ENCODE measurements at regions not wholly inside any gene's neighbourhood (a gene's known extent, or its start where the extent isn't known, plus 50 kb on each side); places are given as distances from the start of the nearest gene placed in this dataset.

GRCh38 chr12:83225806-83226205 lies 539.1 kb downstream of the TMTC2 start:
- H3K4me1 ChIP-seq = no peaks in the 10 kb centered on the region
- WGBS, 2 donors = 80% methylated on average over 3 of the region's 3 CpGs
- no peaks in the 10 kb centered on the region for H3K36me3 ChIP-seq (replicated peaks in 1 of 2; ENCODE audit: insufficient read depth in 1 of 2, low read depth in 2 of 2)
- DNase-seq (no peak), ATAC-seq (no peak)
- intact Hi-C loops (cut with DNase I) = no loop called here
- no peak for TF ChIP-seq POLR2A (IDR thresholded peaks at IDR 0.05)
- TF ChIP-seq CTCF (IDR thresholded peaks at IDR 0.05) = no peak
- no peaks in the 10 kb centered on the region for H3K27me3 ChIP-seq
- no peak overlapping the region for H3K27ac ChIP-seq
- H3K4me3 ChIP-seq = no peak overlapping the region
- H3K9me3 ChIP-seq = no peaks in the 10 kb centered on the region

- WGBS, 2 donors = 39 to 64% methylated on average over 5 of the region's 5 CpGs
- ATAC-seq = no peak
- Histone ChIP-seq H3K27me3 (no peaks in the 10 kb centered on the region), H3K4me1 (no peaks in the 10 kb centered on the region), H3K4me3 (no peak overlapping the region), H3K36me3 (replicated peaks in 1 of 2; ENCODE audit: insufficient read depth in 1 of 2, low read depth in 2 of 2) (no peaks in the 10 kb centered on the region), H3K27ac (no peak overlapping the region), H3K9me3 (no peaks in the 10 kb centered on the region)
- TF ChIP-seq CTCF (IDR thresholded peaks at IDR 0.05) = no peak
- no peak for TF ChIP-seq POLR2A (IDR thresholded peaks at IDR 0.05)
- intact Hi-C loops (cut with DNase I) = no loop called here
- DNase-seq = no peak
These were observed 537.3 kb downstream of the TMTC2 start for GRCh38 chr12:83224012-83224411.

DNA sequence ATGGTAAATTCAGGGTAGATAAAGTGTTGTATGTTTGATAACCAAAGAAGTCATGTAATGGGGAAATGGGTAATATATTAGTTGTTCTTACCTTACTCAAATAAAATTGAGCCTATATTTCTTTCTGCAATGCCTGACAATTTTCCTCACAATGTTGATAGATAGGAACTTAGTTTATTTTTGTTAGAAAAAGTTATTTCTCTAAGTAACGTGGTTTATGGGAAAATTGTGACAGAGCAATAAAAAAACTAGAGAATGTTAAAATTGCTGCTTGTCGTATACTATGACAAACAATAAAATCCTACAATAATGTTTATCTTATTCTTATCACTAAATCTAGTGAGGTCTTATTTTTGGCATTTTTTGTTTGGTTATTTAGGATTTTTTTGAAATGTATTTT lies 534.1 kb downstream of the TMTC2 start:
- no peak for ATAC-seq
- H3K4me1 ChIP-seq = no peaks in the 10 kb centered on the region
- WGBS, 2 donors = 84 to 85% methylated on average over 2 of the region's 2 CpGs
- intact Hi-C loops (cut with DNase I) = no loop called here
- no peak overlapping the region for H3K27ac ChIP-seq
- no peaks in the 10 kb centered on the region for H3K27me3 ChIP-seq
- no peak overlapping the region for H3K4me3 ChIP-seq
- no peak for DNase-seq
- TF ChIP-seq CTCF (IDR thresholded peaks at IDR 0.05) (no peak), POLR2A (IDR thresholded peaks at IDR 0.05) (no peak)
- no peaks in the 10 kb centered on the region for H3K9me3 ChIP-seq
- H3K36me3 ChIP-seq (replicated peaks in 1 of 2; ENCODE audit: insufficient read depth in 1 of 2, low read depth in 2 of 2) = no peaks in the 10 kb centered on the region

GRCh38 chr12:83216230-83216629 lies 529.5 kb downstream of the TMTC2 start:
- WGBS, 2 donors = 82% methylated on average over 3 of the region's 3 CpGs
- no peaks in the 10 kb centered on the region for H3K9me3 ChIP-seq
- TF ChIP-seq CTCF (IDR thresholded peaks at IDR 0.05) (no peak), POLR2A (IDR thresholded peaks at IDR 0.05) (no peak)
- no peaks in the 10 kb centered on the region for H3K27me3 ChIP-seq
- intact Hi-C loops (cut with DNase I) = no loop called here
- ATAC-seq (no peak), DNase-seq (no peak)
- H3K4me1 ChIP-seq = no peaks in the 10 kb centered on the region
- no peak overlapping the region for H3K4me3 ChIP-seq
- H3K36me3 ChIP-seq (replicated peaks in 1 of 2; ENCODE audit: insufficient read depth in 1 of 2, low read depth in 2 of 2) = no peaks in the 10 kb centered on the region
- no peak overlapping the region for H3K27ac ChIP-seq

- H3K9me3 ChIP-seq = no peaks in the 10 kb centered on the region
- ATAC-seq (no peak), DNase-seq (no peak)
- no peak for TF ChIP-seq CTCF (IDR thresholded peaks at IDR 0.05)
- TF ChIP-seq POLR2A (IDR thresholded peaks at IDR 0.05) = no peak
- no peak overlapping the region for H3K27ac ChIP-seq
- no peak overlapping the region for H3K4me3 ChIP-seq
- H3K27me3 ChIP-seq = no peaks in the 10 kb centered on the region
- 42 to 44% methylated on average over 1 of the region's 1 CpG for WGBS, 2 donors
- H3K36me3 ChIP-seq (replicated peaks in 1 of 2; ENCODE audit: insufficient read depth in 1 of 2, low read depth in 2 of 2) = no peaks in the 10 kb centered on the region
- intact Hi-C loops (cut with DNase I) = no loop called here
- no peaks in the 10 kb centered on the region for H3K4me1 ChIP-seq
These were observed 527.5 kb downstream of the TMTC2 start for GRCh38 chr12:83214185-83214584.
